ENCODE measurements at regions not wholly inside any gene's neighbourhood (a gene's known extent, or its start where the extent isn't known, plus 50 kb on each side); places are given as distances from the start of the nearest gene placed in this dataset.

DNA sequence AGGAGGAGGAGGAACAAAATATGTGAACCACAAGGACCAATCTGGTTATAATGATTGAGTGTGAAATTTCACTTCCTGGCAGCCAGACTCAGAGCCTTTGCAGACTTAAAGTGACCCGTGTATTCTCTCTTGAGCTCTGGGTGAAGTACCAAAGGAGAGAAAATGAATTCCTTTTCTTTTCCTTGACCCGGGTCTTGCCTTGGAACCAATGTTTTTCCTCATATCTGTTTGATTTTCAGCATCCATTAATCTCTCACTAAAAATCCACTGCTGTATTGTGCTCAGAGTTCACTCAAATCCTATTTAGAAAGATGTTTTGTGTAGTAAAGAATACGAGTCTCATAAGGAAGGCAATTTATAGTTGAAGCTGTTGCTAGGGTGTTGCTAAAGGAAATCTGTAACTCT is 78.3 kb upstream of the C1QTNF7 start:
- TF ChIP-seq, protein P1, sequence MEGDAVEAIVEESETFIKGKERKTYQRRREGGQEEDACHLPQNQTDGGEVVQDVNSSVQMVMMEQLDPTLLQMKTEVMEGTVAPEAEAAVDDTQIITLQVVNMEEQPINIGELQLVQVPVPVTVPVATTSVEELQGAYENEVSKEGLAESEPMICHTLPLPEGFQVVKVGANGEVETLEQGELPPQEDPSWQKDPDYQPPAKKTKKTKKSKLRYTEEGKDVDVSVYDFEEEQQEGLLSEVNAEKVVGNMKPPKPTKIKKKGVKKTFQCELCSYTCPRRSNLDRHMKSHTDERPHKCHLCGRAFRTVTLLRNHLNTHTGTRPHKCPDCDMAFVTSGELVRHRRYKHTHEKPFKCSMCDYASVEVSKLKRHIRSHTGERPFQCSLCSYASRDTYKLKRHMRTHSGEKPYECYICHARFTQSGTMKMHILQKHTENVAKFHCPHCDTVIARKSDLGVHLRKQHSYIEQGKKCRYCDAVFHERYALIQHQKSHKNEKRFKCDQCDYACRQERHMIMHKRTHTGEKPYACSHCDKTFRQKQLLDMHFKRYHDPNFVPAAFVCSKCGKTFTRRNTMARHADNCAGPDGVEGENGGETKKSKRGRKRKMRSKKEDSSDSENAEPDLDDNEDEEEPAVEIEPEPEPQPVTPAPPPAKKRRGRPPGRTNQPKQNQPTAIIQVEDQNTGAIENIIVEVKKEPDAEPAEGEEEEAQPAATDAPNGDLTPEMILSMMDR (IDR thresholded peaks at IDR 0.05; ENCODE audit: low read depth, low read length, missing control alignments) = no peak
- no peak for DNase-seq (ENCODE audit: low read depth)
- H3K4me3 ChIP-seq (ENCODE audit: low read depth, low read length) = no peak overlapping the region

DNA sequence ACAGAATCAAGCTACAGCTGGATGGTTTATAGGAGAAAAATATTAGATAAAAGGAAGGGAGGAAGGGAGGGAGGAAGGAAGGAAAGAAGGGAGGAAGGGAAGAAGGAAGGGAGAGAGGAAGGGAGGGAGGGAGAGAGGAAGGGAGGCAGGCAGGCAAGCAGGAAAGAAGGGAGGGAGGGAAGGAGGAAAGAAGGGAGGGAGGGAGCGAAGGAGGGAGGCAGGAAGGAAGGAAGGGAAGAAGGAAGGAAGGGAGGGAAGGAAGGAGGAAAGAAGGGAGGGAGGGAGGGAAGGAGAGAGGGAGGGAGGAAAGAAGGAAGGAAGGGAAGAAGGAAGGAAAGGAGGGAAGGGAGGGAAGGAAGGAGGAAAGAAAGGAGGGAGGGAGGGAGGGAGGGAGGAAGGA is 77.9 kb upstream of the C1QTNF7 start:
- H3K4me3 ChIP-seq (ENCODE audit: low read depth, low read length) = no peak overlapping the region
- TF ChIP-seq, protein P1 (IDR thresholded peaks at IDR 0.05; ENCODE audit: low read depth, low read length, missing control alignments) = no peak

DNA sequence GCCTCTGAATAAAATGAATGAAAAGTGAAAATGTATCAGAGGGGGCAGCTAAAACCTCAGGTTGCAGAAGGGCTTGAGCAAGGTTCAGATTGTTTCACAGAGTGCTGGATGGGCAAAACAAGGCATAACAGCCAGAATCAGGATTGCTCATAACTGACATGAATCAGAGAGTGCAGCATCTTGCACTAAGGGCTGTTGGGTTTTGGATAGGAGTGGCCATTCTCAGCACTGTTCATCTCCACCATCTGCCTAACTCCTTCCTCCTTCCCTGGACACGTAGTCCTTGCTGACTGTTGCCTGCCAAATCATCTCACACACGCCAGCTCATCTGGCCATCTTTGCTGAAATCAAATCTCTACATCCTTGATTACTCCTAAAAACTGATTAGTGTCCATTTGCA is 75.3 kb upstream of the C1QTNF7 start:
- no peak for DNase-seq (ENCODE audit: low read depth)
- TF ChIP-seq, protein P1 (IDR thresholded peaks at IDR 0.05; ENCODE audit: low read depth, low read length, missing control alignments) = no peak

More for the DNA sequence above, 77.9 kb upstream of the C1QTNF7 start:
- DNase-seq (ENCODE audit: low read depth) = no peak

DNA sequence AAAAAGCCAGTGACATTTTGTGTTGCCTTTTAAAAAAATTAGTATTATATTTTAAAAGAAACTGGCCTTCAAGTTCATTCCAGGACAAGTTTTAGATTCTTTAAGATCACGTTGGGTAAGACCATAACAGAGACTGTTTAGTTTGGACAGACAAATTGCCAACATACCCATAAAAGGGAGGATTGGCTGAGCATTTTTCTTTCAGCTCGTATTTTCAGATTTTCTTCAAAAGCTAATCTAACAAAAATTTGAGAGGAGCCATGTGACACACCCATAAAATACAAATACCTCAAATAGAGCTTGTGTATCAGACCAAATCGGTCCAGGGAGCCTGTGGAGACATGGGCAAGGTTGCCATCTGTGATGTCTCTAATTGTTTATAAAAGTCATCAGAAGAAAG is 74.6 kb upstream of the C1QTNF7 start:
- no peak overlapping the region for H3K4me3 ChIP-seq (ENCODE audit: low read depth, low read length)
- TF ChIP-seq, protein P1 (IDR thresholded peaks at IDR 0.05; ENCODE audit: low read depth, low read length, missing control alignments) = no peak
- DNase-seq (ENCODE audit: low read depth) = no peak

More for the DNA sequence above, 75.3 kb upstream of the C1QTNF7 start:
- no peak overlapping the region for H3K4me3 ChIP-seq (ENCODE audit: low read depth, low read length)

DNA sequence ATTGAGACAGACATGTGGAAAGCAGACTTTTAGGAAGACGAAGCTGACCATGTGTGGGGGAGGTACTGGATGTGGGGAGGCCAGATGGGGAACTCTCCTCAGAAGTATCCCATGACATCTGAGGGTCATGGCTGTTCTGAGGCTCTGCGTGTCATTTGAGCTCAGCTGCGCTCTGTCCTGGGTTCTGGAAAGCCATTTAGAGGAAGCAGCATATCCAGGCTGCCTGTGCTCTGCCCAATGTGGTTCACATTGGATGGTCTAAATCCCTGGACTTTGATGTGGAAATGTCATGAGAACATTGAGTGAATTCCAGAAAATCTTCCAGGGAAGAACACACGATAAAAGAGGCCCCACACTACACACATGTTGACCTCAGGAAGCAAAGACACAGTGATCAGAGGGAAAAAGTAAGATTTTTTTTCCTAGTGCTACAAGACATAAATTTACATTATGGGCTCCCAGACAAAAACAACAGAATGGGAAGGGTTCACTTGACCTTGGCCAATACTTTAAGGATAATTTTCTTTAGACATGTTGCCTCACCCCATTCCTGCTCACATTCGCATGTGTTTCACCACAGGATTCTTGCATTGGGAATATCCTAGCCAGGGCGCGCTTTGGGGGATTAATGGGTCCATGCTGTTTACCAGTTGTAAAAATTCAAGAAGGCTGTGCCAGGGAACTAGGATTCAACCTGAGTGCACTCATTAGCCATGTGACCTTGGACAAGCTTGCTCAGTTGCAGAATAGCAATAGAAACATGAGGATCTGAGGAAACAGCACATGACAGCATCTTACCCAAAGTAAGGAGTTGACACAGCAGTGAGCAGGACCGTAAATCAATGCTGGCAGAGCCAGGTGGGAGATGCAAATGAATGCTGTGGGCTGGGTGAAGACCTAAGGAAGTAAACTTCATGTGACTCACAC is 73.2 kb upstream of the C1QTNF7 start:
- TF ChIP-seq, protein P1 (IDR thresholded peaks at IDR 0.05; ENCODE audit: low read depth, low read length, missing control alignments) = no peak
- DNase-seq (ENCODE audit: low read depth) = no peak
- no peak overlapping the region for H3K4me3 ChIP-seq (ENCODE audit: low read depth, low read length)

DNA sequence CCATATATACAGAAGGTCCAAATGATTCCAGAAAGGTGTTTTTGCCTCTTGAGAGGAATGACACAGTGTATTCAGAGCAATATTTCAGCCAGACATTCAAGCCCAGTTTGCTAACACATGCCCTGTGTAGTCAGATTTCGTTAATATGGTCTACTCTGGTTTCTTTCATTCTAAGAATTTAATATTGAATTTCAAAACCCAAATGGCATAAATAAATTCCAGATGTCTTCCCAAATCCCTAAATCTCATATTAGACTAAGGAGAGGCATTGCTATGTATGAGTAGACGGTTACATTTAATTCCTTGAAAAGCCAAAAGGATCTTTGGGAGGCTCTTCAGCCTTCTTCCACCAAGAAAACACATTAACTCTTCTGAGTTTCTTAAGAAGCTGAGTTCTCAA is 66.3 kb upstream of the C1QTNF7 start:
- no peak overlapping the region for H3K4me3 ChIP-seq (ENCODE audit: low read depth, low read length)
- no peak for DNase-seq (ENCODE audit: low read depth)
- TF ChIP-seq, protein P1 (IDR thresholded peaks at IDR 0.05; ENCODE audit: low read depth, low read length, missing control alignments) = no peak

- TF ChIP-seq, protein P1 (IDR thresholded peaks at IDR 0.05; ENCODE audit: low read depth, low read length, missing control alignments) = no peak
- no peak for DNase-seq (ENCODE audit: low read depth)
- no peak overlapping the region for H3K4me3 ChIP-seq (ENCODE audit: low read depth, low read length)
Observed at GRCh38 chr4:15362541-15362940, 65.3 kb upstream of the C1QTNF7 start.

Data from GM12864 (cell line).